Type B pancreatic cell (in vitro differentiated cells): ENCODE measurements at regions not wholly inside any gene's neighbourhood (a gene's known extent, or its start where the extent isn't known, plus 50 kb on each side); places are given as distances from the start of the nearest gene placed in this dataset.

Experiments used
- DNase-seq: peaks from one replicate; pipeline ENCODE4 v3.0.0; 2021; ENCODE audit warnings: mixed read lengths; ENCODE audit not compliant: unreplicated experiment; ENCODE audit errors: extremely low spot score
- H3K27ac Mint-ChIP-seq: 2 replicates; pipeline ENCODE4 v1.8.0; 2021; ENCODE audit warnings: mild to moderate bottlenecking, mixed read lengths
- H3K27me3 Mint-ChIP-seq: 2 replicates; pipeline ENCODE4 v1.8.0; 2021; ENCODE audit warnings: mixed read lengths
- H3K36me3 Mint-ChIP-seq: 2 replicates; pipeline ENCODE4 v1.8.0; 2021; ENCODE audit warnings: mixed read lengths
- H3K4me1 Mint-ChIP-seq: one replicate; pipeline ENCODE4 v1.8.0; 2021; ENCODE audit warnings: mixed read lengths; ENCODE audit not compliant: unreplicated experiment
- H3K4me3 Mint-ChIP-seq: 2 replicates; pipeline ENCODE4 v1.8.0; 2021; ENCODE audit warnings: mild to moderate bottlenecking, mixed read lengths
- H3K9me3 Mint-ChIP-seq: 2 replicates; pipeline ENCODE4 v1.8.0; 2021; ENCODE audit warnings: mixed read lengths
- TF ChIP-seq, protein P1 (sequence below): fragments of 200-600 bp; sonication (generic); conservative IDR thresholded peaks from 2 replicates; pipeline ENCODE4 v1.5.0; 2021; ENCODE audit warnings: antibody characterized with exemption, mild to moderate bottlenecking

DNA sequence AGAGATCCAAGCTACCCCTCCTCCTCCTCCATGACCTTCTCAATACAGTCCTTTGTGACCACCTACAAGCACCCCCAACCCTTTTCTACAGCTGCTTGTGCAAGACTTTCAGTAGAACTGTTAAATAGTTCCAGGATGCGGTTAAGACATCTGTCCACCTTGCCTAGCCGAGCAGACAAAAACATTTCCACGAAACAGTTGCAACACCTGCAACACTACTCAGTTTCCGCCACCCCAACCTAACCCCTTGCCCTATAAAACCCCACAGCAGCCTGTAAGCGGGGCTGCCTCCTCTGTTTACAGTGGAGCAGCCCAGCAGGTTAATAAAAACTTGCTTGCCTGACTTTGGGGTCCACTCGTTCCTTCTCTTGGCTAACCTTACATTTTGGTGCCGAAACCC is 1803.5 kb upstream of the CDH6 start:
- TF ChIP-seq, protein P1, sequence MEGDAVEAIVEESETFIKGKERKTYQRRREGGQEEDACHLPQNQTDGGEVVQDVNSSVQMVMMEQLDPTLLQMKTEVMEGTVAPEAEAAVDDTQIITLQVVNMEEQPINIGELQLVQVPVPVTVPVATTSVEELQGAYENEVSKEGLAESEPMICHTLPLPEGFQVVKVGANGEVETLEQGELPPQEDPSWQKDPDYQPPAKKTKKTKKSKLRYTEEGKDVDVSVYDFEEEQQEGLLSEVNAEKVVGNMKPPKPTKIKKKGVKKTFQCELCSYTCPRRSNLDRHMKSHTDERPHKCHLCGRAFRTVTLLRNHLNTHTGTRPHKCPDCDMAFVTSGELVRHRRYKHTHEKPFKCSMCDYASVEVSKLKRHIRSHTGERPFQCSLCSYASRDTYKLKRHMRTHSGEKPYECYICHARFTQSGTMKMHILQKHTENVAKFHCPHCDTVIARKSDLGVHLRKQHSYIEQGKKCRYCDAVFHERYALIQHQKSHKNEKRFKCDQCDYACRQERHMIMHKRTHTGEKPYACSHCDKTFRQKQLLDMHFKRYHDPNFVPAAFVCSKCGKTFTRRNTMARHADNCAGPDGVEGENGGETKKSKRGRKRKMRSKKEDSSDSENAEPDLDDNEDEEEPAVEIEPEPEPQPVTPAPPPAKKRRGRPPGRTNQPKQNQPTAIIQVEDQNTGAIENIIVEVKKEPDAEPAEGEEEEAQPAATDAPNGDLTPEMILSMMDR, result no peak
- DNase-seq, result no peak
- H3K36me3 Mint-ChIP-seq, result no peaks in the 10 kb centered on the region
- H3K9me3 Mint-ChIP-seq, result peaks cover 7% of the 10 kb centered on the region
- no peak overlapping the region for H3K27ac Mint-ChIP-seq
- no peaks in the 10 kb centered on the region for H3K27me3 Mint-ChIP-seq
- H3K4me1 Mint-ChIP-seq, result no peaks in the 10 kb centered on the region
- H3K4me3 Mint-ChIP-seq, result no peak overlapping the region

DNA sequence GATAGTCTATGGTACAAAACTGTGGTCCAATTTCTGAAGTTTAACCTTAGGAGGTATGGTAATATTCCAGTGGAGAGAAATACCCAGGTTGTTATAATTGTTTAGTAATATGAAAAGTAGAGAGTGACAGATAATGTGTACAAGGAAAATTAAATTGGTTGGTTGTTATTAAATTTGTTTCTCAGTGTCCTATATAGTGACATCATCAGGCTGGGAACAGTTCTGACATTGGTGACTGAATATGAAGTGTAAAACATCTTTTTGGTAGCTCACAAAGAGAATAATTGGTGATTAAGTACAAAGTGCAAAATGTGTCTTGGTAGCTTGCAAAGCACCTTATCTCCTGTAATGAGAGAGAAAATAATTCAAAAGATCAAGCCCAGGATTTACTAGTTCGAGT is 1806.1 kb upstream of the CDH6 start:
- H3K4me3 Mint-ChIP-seq, result no peak overlapping the region
- H3K27ac Mint-ChIP-seq, result no peak overlapping the region
- no peaks in the 10 kb centered on the region for H3K4me1 Mint-ChIP-seq
- no peaks in the 10 kb centered on the region for H3K36me3 Mint-ChIP-seq
- TF ChIP-seq, protein P1, result no peak
- peaks cover 7% of the 10 kb centered on the region for H3K9me3 Mint-ChIP-seq
- H3K27me3 Mint-ChIP-seq, result no peaks in the 10 kb centered on the region
- DNase-seq, result no peak

DNA sequence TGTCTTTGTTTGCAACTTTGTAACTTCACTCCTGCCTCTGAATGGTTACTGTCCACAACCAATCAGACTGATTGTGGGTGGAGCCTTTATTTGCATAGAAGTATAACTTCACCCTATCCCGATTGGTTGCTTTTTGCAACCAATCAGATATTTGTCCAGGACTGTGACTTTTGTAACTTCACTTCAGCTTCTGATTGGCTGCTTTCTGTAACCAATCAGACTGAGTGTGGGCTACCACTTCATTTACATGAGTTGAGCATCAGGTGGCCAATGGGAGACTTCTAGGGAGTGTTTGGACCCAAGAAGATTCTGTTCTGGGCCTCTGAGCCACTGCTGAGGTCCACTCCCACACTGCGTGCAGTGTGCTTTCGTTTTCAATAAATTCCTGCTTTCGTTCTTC is 1810.7 kb upstream of the CDH6 start:
- Mint-ChIP-seq H3K9me3 (no peaks in the 10 kb centered on the region), H3K4me3 (no peak overlapping the region), H3K27me3 (no peaks in the 10 kb centered on the region), H3K4me1 (no peaks in the 10 kb centered on the region), H3K36me3 (no peaks in the 10 kb centered on the region), H3K27ac (no peak overlapping the region)
- DNase-seq, result no peak
- TF ChIP-seq, protein P1, result no peak

DNA sequence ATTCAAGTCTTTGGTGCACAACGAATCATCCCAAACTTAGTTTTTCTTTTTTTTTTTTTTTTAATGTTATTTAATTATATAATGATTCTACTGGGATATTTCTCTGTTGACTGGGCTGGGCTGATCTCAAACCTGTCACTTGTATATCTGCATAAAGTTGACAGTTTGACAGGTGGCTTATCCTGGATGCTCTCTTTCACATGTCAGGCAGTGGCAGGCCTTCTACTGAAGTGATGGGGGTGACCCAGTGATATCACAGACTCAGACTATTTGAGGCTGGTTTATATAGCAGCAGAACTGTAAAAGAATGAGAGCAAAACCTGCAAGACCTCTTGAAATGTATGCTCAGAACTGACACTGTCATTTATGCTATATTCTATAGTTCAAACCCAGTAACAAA is 1813.5 kb upstream of the CDH6 start:
- no peaks in the 10 kb centered on the region for H3K9me3 Mint-ChIP-seq
- no peaks in the 10 kb centered on the region for H3K27me3 Mint-ChIP-seq
- H3K36me3 Mint-ChIP-seq, result no peaks in the 10 kb centered on the region
- DNase-seq, result no peak
- TF ChIP-seq, protein P1, result no peak
- no peak overlapping the region for H3K27ac Mint-ChIP-seq
- no peaks in the 10 kb centered on the region for H3K4me1 Mint-ChIP-seq
- no peak overlapping the region for H3K4me3 Mint-ChIP-seq

DNA sequence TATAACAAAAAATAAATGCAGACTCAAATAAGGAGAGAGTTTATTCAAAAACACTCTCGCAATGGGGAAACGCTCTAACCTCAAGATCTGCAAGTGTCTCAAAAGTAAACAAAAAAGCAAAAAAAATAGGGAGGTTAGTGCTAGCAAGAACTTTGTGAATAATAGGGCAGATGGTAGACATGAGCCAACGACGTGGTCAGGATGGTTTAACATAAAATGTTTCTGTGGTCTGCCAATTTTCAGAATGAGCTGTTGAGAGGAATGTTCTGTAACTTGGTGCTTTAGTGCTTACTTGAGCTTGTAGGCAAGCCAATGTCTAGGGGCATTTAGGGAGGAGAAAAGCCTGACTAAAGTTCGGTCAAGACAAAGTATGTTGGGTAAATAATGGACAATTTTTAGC is 1813.9 kb upstream of the CDH6 start:
- Mint-ChIP-seq H3K4me1 (no peaks in the 10 kb centered on the region), H3K4me3 (no peak overlapping the region), H3K36me3 (no peaks in the 10 kb centered on the region), H3K9me3 (no peaks in the 10 kb centered on the region), H3K27ac (no peak overlapping the region), H3K27me3 (no peaks in the 10 kb centered on the region)
- TF ChIP-seq, protein P1, result no peak
- no peak for DNase-seq

DNA sequence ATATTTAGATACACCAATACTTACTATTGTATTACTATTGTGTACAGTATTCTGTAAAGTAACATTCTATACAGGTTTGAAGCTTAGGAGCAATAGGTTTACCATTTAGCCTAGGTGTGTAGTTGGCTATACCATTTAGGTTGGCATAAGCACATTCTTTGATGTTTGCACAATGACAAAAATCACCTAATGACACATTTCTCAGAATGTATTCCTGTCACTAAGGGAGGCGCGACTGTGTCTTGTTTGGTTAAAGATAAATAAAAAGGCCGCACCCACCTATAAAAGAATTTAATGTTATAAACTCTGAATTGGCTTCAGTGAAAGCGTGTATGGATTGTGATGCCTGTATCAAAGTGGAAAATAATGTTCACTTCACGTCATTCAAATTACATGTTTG is 1815.4 kb upstream of the CDH6 start:
- no peaks in the 10 kb centered on the region for H3K27me3 Mint-ChIP-seq
- H3K27ac Mint-ChIP-seq, result no peak overlapping the region
- no peaks in the 10 kb centered on the region for H3K36me3 Mint-ChIP-seq
- no peaks in the 10 kb centered on the region for H3K4me1 Mint-ChIP-seq
- TF ChIP-seq, protein P1, result no peak
- DNase-seq, result no peak
- H3K9me3 Mint-ChIP-seq, result no peaks in the 10 kb centered on the region
- no peak overlapping the region for H3K4me3 Mint-ChIP-seq
